NCI-H510A (cell line): ENCODE measurements at regions not wholly inside any gene's neighbourhood (a gene's known extent, or its start where the extent isn't known, plus 50 kb on each side); places are given as distances from the start of the nearest gene placed in this dataset.
"Not testable (repeated sequence)": the region's sequence is repeated elsewhere in the genome, so short reads cannot be mapped to it uniquely, and the experiment has no call there.

Experiments used
- DNase-seq: peaks from one replicate; lab custom pipeline; 2025; lab: John Stamatoyannopoulos, UW

DNA sequence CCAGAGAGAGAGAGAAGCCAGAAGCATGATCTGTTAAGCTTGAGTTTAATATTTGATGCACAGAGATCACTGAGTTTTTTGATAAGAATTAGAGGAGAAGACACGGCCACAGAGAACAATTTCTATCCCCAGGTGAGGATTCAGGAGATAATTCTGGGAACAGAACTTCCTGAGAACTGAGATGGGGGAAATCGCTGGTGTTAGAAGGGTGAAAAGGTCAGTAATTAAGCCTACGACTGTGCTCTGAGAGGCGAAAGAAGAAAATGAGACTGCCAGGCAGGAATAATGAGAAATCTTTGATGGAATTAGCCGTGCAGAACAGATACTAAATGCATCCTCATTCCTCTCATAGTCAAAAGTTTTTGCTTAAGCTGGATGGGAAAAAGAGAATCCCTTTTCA lies 61.9 kb upstream of the EEF2KMT start:
- DNase-seq = not testable (repeated sequence)

GRCh38 chr16:5158494-5158893 lies 60.9 kb upstream of the EEF2KMT start:
- no peak for DNase-seq

DNA sequence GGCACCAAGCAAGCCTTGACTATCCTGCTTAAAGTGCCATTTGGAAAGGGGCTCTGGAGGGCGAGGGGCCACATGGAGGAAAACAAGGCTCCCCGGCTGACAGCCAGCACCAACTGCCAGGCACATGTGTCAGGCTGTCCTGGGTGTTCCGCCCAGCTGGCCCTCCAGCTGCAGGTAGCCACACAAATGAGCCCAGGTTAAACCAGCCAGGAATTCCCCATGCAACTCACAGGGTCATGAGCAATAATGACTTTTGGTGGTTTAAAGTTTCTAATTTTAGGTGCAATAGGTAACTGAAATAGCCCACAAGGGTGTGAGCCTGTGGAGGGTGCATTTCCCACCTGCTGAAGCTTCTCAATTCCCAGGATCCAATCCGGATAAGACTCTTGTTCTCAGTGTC lies 58.9 kb upstream of the EEF2KMT start:
- not testable (repeated sequence) for DNase-seq

- DNase-seq = not testable (repeated sequence)
These were observed 56.4 kb upstream of the EEF2KMT start for GRCh38 chr16:5154006-5154405.

DNA sequence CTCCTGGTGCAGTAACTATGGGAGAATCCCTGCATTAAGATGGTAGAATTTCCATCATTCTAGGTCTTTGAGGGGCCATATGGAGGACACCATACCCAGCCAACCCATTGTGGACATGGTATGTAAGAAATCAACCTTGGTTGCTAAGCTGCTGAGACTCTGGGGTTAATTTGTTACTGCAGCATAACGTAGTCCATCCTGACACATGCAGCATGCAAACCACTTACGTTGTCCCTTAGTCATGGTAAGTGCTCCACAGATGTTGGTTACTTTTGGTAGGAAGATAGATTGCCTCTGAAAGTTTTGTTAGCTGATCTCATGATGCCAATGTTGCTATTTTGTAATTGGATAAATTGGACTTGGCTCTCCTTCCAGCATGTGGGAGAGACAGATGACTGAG lies 53.8 kb upstream of the EEF2KMT start:
- not testable (repeated sequence) for DNase-seq
